Hepatocyte (in vitro differentiated cells): ENCODE measurements at regions not wholly inside any gene's neighbourhood (a gene's known extent, or its start where the extent isn't known, plus 50 kb on each side); places are given as distances from the start of the nearest gene placed in this dataset.

Experiments used
- CTCF ChIP-seq: fragments of 200-600 bp; sonication (generic); IDR thresholded peaks from 2 replicates; pipeline ENCODE4 v1.5.1; 2016; ENCODE audit warnings: antibody characterized with exemption, mild to moderate bottlenecking; ENCODE audit not compliant: poor library complexity
- EZH2 ChIP-seq: fragments of 200-600 bp; sonication (generic); IDR thresholded peaks from 2 replicates; pipeline ENCODE4 v1.6.1; 2016; ENCODE audit warnings: antibody characterized with exemption, mild to moderate bottlenecking, borderline replicate concordance
- EZH2phosphoT487 ChIP-seq: fragments of 200-600 bp; sonication (generic); IDR thresholded peaks from one replicate; pipeline ENCODE4 v1.6.1; 2018; ENCODE audit warnings: antibody characterized with exemption, mild to moderate bottlenecking, low read depth, moderate library complexity; ENCODE audit not compliant: unreplicated experiment, severe bottlenecking

- TF ChIP-seq EZH2, result no peak
- no peak for TF ChIP-seq CTCF
- TF ChIP-seq EZH2phosphoT487, result no peak
These were observed 168.0 kb downstream of the SHOX2 start for GRCh38 chr3:157938154-157938779.
